SK-N-DZ (cell line): ENCODE measurements at regions not wholly inside any gene's neighbourhood (a gene's known extent, or its start where the extent isn't known, plus 50 kb on each side); places are given as distances from the start of the nearest gene placed in this dataset.

Experiments
- DNase-seq: peaks from one replicate; pipeline ENCODE4 v3.0.0-alpha.2; 2015; ENCODE audit warnings: low spot score

GRCh38 chr1:83034851-83035250 lies 964.1 kb downstream of the TTLL7 start:
- no peak for DNase-seq

GRCh38 chr1:83033682-83034081 lies 965.2 kb downstream of the TTLL7 start:
- DNase-seq: no peak

GRCh38 chr1:83029916-83030315 lies 969.0 kb downstream of the TTLL7 start:
- no peak for DNase-seq

- DNase-seq: no peak
Measured at GRCh38 chr1:83029050-83029449, 969.9 kb downstream of the TTLL7 start.

GRCh38 chr1:83028467-83028866 lies 970.5 kb downstream of the TTLL7 start:
- DNase-seq: no peak

- no peak for DNase-seq
Measured at GRCh38 chr1:83027511-83027910, 971.4 kb downstream of the TTLL7 start.

- no peak for DNase-seq
Measured at GRCh38 chr1:83026745-83027144, 972.2 kb downstream of the TTLL7 start.

GRCh38 chr1:83024251-83024767 lies 974.6 kb downstream of the TTLL7 start:
- DNase-seq: peak; percentile 7

- DNase-seq: no peak
Measured at GRCh38 chr1:83023212-83023611, 975.7 kb downstream of the TTLL7 start.

- no peak for DNase-seq
Measured at GRCh38 chr1:83022206-83022605, 976.7 kb downstream of the TTLL7 start.

GRCh38 chr1:83017701-83018100 lies 981.2 kb downstream of the TTLL7 start:
- no peak for DNase-seq

- DNase-seq: no peak
Measured at GRCh38 chr1:83017276-83017675, 981.7 kb downstream of the TTLL7 start.

GRCh38 chr1:83016354-83016849 lies 982.5 kb downstream of the TTLL7 start:
- no peak for DNase-seq

- no peak for DNase-seq
Measured at GRCh38 chr1:83015163-83015562, 983.8 kb downstream of the TTLL7 start.

GRCh38 chr1:83012950-83013349 lies 986.0 kb downstream of the TTLL7 start:
- no peak for DNase-seq

GRCh38 chr1:83011265-83011664 lies 987.7 kb downstream of the TTLL7 start:
- no peak for DNase-seq

GRCh38 chr1:83006271-83006670 lies 992.7 kb downstream of the TTLL7 start:
- no peak for DNase-seq

- DNase-seq: no peak
Measured at GRCh38 chr1:83000286-83000685, 998.6 kb downstream of the TTLL7 start.

- DNase-seq: no peak
Measured at GRCh38 chr1:82995951-82996350, 1003.0 kb downstream of the TTLL7 start.

- DNase-seq: no peak
Measured at GRCh38 chr1:82994616-82995263, 1004.2 kb downstream of the TTLL7 start.

- DNase-seq: no peak
Measured at GRCh38 chr1:82991569-82991968, 1007.4 kb downstream of the TTLL7 start.

GRCh38 chr1:82979593-82980236 lies 1019.2 kb downstream of the TTLL7 start:
- no peak for DNase-seq
